PC-3 (cell line): ENCODE measurements at regions not wholly inside any gene's neighbourhood (a gene's known extent, or its start where the extent isn't known, plus 50 kb on each side); places are given as distances from the start of the nearest gene placed in this dataset.

Source experiments
- EZH2 ChIP-seq: fragments of 300-600 bp; sonication (generic); IDR thresholded peaks from one replicate; pipeline ENCODE4 v1.6.1; 2017; ENCODE audit warnings: antibody characterized with exemption, mild to moderate bottlenecking, low read length; ENCODE audit not compliant: unreplicated experiment
- EZH2phosphoT487 ChIP-seq: fragments of 300-600 bp; sonication (generic); IDR thresholded peaks from 2 replicates; pipeline ENCODE4 v1.6.1; 2018; ENCODE audit warnings: mild to moderate bottlenecking, antibody characterized with exemption, low read length, borderline replicate concordance
- TF ChIP-seq, protein P1 (sequence below): fragments of 300-600 bp; sonication (generic); conservative IDR thresholded peaks from 2 replicates; pipeline ENCODE4 v1.5.1; 2017; ENCODE audit warnings: antibody characterized with exemption, low read depth, mild to moderate bottlenecking, low read length

DNA sequence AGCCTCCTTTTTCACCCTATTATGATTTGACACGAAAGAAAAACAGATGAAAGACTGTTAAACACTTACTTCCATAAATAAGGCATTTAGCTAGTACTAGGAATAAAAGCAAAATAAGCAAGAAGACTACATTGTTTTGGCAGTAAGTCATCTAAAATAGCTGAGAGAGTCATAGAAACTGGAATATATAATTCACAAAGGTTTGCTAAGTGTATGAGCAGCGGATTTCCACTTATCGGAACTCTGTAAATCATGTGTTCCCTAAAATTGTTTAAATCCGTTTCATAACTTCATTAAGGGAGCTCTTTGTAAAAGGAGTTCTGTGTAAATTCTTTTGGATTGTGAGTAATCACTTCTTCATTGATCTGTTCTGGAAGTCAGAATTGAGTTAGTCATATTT lies 202.5 kb upstream of the CBLB start:
- TF ChIP-seq, protein P1, sequence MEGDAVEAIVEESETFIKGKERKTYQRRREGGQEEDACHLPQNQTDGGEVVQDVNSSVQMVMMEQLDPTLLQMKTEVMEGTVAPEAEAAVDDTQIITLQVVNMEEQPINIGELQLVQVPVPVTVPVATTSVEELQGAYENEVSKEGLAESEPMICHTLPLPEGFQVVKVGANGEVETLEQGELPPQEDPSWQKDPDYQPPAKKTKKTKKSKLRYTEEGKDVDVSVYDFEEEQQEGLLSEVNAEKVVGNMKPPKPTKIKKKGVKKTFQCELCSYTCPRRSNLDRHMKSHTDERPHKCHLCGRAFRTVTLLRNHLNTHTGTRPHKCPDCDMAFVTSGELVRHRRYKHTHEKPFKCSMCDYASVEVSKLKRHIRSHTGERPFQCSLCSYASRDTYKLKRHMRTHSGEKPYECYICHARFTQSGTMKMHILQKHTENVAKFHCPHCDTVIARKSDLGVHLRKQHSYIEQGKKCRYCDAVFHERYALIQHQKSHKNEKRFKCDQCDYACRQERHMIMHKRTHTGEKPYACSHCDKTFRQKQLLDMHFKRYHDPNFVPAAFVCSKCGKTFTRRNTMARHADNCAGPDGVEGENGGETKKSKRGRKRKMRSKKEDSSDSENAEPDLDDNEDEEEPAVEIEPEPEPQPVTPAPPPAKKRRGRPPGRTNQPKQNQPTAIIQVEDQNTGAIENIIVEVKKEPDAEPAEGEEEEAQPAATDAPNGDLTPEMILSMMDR = no peak
- TF ChIP-seq EZH2phosphoT487 (no peak), EZH2 (no peak)
